DMS 273 treated with DMSO at 0.1 percent for 48 hours (cell line): ENCODE measurements at regions not wholly inside any gene's neighbourhood (a gene's known extent, or its start where the extent isn't known, plus 50 kb on each side); places are given as distances from the start of the nearest gene placed in this dataset.
A peak's percentile ranks its signal among the peaks of the same experiment; 100 is the strongest.

ENCODE experiments used
- DNase-seq: peaks from one replicate; lab custom pipeline; 2025; lab: John Stamatoyannopoulos, UW

DNA sequence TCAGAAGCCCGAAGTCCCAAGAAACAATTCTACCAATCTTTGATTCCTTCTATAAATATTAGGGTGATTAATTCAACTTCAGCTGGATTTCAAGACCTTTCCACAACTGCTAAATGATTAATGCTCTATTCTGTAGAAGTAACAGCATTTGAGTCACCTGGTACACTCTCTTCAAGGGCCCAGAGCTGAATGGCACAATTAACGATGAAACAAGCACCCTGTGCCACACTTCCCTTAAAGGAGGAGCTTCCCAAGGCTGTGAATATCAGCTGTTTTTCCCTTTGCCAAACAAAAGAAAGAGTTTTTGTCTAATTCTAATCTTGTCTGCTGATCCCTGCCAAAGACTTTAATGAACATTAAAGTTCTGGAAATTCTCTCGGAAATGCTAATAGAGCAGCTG, 56.0 kb downstream of the BOD1L2 start:
- DNase-seq = no peak

GRCh38 chr18:57205641-57206040, 58.8 kb downstream of the BOD1L2 start:
- DNase-seq = no peak

- DNase-seq = no peak
These were observed 60.4 kb downstream of the BOD1L2 start for GRCh38 chr18:57207124-57207916.

DNA sequence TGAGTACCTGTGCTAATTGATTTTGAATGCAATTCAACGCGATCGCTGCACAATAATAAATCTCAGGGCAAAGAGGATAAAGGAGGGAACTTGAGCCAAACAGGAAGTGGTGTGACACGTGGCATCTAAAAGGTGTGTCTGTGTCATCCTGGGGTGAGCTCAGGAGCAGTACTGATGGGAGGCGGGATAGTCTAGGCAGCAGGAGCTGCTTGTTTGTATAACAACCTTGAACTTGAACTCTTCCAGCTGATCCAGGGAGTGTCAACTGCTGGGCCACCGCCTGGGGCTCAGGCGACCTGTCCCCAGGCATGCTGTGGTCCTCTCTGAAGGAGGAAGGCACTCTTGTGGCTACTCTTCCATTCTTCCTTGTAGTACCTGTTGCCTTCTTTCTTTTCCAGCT, 61.2 kb downstream of the BOD1L2 start:
- no peak for DNase-seq

DNA sequence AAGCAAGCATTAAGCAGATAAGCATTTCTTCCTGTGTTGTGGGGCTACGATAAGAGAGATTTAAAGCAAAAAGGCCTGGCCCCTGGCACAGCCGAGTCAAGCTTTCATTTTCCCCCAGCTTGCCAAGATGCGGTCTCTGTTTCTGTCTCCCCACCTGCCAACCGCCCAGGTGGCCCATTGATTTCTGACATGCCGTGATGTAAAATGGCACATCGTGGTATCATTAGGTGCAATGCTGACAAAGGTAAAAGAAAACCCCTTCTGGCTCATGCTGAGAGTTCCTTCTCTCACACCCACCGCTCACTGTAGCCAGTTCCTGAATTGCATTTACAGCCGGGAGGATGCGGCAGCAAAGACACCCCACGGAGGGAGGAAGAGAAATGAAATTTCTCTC, 62.8 kb downstream of the BOD1L2 start:
- DNase-seq = no peak

GRCh38 chr18:57210107-57210715, 63.3 kb downstream of the BOD1L2 start:
- no peak for DNase-seq

DNA sequence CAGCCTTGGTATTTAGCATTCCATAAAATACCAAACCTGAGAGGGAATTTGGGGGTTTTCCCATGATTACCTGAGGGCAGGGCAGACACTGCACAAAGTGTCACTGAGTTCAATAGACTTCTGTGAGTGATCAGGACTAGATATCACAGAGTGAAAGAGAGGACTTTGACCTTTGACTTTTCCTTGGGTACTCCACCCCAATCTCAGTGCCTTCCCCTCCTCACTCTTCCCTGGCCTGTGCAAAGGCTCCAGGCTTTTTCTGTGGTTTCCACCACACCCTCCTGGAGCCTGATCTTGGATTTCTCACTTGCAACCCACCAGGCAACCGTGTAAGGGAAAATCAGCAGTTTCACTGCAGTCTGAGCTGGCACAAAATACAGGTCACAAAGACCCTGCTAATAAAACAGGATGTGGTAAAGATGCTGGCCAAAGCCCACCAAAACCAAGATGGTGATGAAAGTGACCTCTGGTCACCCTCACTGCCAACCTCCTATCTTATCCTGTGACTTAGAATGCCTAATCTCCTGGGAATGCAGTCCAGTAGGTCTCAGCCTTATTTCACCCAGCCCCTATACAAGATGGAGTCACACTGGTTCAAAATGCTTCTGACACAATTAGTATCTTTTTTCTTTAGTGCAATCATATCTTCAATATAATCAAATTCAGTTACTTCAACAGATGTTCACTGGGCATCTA, 64.0 kb downstream of the BOD1L2 start:
- no peak for DNase-seq

DNA sequence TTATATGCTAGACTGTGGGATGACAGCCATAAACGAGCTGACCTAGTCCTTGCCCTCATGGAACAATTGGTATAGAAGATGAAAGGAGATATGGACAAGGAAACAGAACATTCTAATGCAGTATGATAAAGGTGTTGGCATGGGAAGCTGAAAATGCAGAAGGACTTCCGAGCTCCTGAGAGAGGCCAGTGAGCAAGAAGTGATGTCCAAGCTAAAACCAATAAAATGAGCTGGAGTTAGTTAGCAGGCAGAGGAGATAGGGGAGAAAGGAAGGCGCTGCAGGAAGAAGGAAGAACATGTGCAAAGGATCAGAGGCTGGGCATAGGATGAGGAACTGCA, 64.5 kb downstream of the BOD1L2 start:
- DNase-seq = no peak

GRCh38 chr18:57211776-57212175, 64.9 kb downstream of the BOD1L2 start:
- no peak for DNase-seq

DNA sequence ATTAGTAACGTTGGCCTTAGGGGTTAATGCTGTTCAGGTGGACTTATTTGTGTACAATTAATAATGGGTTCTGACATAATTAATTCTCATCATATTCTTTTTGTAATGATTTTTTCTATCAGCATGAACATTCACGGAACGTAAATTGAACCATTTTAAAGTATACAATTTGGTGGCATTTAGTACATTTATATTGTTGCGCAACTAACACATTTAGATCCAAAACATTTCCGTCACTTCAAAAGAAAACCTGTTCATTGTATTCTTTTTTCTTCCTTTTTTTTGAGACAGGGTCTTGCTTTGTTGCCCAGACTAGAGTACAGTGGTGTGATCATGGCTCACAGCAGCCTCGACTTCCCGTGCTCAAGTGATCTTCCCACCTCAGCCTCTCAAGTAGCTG, 65.8 kb downstream of the BOD1L2 start:
- no peak for DNase-seq

- no peak for DNase-seq
These were observed 68.1 kb downstream of the BOD1L2 start for GRCh38 chr18:57214976-57215375.

- DNase-seq = no peak
These were observed 71.4 kb downstream of the BOD1L2 start for GRCh38 chr18:57218281-57218680.

DNA sequence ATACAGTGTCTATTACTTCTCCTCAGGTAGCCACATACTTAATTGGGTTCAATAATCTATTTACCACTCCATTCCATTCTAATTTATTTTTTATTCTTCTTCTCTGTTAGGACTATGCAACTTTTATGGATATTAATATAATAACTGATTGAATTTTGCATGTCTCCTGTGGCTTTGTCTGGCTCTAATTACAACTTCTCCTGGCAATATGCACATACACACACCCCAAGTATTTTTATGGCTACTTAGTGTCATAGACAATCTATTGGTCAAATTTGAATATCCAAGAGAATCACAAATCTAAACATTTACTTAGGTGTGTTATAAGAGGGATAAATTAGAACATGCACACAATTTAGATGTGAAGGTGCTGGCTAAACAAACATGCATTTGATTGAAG, 73.1 kb downstream of the BOD1L2 start:
- no peak for DNase-seq

DNA sequence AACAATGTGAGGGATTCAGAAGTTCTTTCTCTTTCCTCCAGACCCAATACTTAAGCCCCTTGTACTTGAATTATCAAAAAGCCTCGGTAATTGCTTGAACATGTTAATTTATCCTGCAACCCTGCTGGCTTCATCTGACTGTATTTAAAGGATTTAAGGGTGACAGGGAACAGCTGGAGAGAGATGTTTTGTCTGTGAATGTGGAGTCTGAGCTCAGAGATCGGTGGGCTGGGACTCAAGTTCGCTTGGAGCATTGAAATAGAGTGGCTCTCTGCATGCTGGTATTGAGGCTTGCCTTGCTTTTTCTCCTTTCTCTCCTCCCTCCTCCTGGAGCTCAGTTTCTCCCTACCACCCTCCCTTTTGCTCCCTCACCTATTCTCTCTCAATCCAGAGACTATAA, 73.6 kb downstream of the BOD1L2 start:
- DNase-seq = no peak

DNA sequence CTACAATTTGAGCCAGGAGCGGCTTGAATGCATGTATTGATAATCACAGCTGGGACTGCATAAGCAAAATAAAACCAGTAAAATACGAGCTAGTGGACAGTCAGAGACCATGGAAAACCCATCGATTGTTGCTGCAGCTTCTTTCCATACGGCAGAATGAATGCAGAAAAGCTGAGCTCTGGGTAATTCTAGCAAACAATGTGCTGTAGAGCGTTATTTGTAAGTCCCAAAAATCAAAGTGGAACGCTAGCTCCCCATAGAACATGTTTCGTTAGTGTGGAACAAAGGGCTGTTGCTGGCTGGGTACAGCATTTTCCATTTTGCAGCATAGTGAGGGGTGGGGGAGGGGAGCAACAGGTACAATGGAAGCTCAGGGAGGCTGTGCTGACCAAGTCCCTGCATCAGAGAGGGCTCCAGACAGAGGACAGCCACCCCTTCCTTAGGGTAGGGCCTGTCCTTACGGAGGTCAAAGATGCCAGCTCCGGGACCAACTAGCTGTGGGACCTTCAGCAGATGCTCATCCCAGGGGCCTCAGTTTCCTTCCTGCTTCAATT, 74.1 kb downstream of the BOD1L2 start:
- no peak for DNase-seq

DNA sequence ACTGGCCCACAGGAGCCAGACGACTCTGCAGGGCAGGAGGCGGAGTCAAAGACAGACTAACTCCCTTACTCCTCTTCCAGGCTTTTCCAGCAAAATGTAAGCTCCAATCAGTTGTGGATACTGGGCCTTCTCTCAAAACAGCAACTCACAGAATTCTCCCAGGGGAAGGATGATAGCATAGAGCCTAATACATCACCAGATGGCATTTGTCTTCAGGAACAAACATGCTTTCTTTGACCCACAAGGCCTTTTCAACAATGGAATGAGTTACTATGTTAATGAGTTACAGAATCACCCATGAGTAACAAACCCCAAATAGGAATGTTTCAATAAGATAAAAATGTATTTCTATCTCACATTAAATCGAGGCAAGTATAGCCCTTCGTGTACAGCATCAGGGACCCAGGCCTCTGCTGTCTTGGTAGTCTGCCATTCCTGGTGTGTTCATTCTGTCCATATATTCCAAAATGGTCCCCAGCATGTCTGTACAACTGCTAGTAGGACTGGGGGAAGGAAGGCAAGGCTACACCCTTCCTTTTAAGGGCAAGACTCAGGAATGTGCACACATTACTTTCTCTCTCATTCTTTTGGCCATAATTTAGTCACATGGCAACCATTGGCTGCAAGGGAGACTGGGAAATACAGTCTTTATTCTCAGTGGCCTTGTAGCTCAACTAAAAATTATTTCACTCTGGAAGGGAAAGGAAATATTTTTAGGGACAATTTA, 76.4 kb downstream of the BOD1L2 start:
- peak; percentile 65 for DNase-seq

DNA sequence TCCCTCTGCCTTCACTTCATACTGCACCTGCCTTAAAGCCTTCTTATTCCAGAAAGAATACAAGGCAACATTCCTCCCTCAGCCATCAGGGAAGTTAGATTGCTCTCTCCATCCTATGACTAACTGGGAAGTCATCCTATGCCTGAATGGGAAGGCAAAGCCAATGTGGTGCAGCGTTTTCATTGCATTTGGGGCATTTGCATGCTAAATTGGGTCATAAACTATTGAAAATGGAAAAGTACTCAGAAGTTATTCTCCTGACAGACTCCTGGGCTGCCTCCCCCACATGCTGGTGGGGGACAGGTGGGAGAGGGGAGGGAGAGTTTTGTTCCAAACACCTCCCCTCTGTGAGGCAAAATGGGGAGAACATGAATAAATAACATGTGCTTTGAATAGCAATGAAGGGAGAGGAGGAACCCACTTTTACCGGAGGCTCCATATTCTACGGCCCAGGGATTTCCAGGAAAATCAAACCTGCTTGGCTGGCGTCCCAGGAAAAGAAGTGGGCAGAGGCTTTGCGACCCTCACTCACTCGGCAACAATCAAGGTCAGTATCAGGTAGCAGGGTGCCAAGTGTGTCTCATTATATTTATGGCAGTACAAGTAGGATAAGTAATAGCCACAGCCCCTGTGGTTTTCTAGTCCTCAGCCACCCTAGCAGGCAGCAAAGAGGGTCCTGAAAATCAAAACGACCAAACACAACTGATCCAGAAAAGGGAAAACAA, 84.1 kb downstream of the BOD1L2 start:
- DNase-seq = no peak

- no peak for DNase-seq
These were observed 85.0 kb downstream of the BOD1L2 start for GRCh38 chr18:57231864-57232263.

DNA sequence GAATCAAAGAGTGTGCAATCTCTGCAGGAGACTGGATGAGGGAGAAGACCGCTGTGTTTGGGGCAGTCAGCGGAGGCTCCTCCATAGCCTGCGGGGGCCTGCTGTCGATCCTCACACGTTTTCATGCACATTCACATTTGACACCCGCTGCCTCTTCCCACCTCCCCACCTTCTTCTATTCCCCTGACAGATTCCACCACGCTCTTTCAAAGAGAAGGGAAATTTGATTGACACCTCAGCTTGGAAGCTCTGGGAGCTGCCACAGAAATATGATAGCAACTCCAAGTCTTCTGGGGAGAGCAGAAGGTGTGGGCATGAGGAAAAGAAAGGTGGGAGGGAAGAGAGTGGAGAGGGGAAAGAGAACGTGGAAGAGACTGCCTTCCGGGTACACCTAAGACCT, 87.5 kb downstream of the BOD1L2 start:
- no peak for DNase-seq

GRCh38 chr18:57241869-57242268, 95.0 kb downstream of the BOD1L2 start:
- no peak for DNase-seq

DNA sequence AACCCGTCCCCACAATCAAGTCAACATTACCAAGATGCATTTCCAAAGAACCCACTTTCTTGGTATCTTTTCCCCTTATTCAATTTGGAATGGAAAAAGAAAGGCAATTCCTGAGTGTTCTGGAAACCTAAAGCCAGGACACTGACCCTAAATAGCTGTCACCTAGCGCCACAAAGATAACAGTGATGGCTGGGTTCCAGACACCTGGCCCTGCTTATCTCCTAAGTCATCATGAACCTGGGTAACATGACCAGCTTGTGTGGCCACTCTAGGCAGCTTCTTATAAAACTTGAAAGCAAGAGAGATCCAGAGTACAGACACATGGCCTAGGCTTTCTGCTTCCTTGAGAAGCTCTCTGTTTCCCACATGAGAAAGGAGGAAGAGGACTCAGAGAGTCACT, 95.4 kb downstream of the BOD1L2 start:
- no peak for DNase-seq
